Naive B cell (primary cell): ENCODE measurements at regions not wholly inside any gene's neighbourhood (a gene's known extent, or its start where the extent isn't known, plus 50 kb on each side); places are given as distances from the start of the nearest gene placed in this dataset.
"Not testable (repeated sequence)": the region's sequence is repeated elsewhere in the genome, so short reads cannot be mapped to it uniquely, and the experiment has no call there.

ENCODE experiments used
- ATAC-seq, 2 donors: fragments of 150-1000 bp; cut with Tn5 transposase; 2 replicates each; pipeline ENCODE4 v1.10.0; 2021; ENCODE audit warnings: low read depth in 2 of 2, mild to moderate bottlenecking in 2 of 2, moderate library complexity in 2 of 2
- DNase-seq: peaks from one replicate; pipeline ENCODE4 v3.0.0; 2022
- H3K27ac Mint-ChIP-seq, 6 donors: one replicate each; pipeline ENCODE4 v1.8.0; 2020 to 2022; ENCODE audit warnings: mild to moderate bottlenecking in 6 of 6, mixed read lengths in 6 of 6, moderate library complexity in 5 of 6, inconsistent platforms in 2 of 6
- H3K27me3 Mint-ChIP-seq, 3 donors: one replicate each; pipeline ENCODE4 v1.8.0; 2021 to 2022; ENCODE audit warnings: mixed read lengths in 3 of 3, mild to moderate bottlenecking in 1 of 3
- H3K36me3 Mint-ChIP-seq, 2 donors: one replicate each; pipeline ENCODE4 v1.8.0; 2020 to 2022; ENCODE audit warnings: mixed read lengths in 2 of 2, inconsistent platforms in 1 of 2, mild to moderate bottlenecking in 1 of 2
- H3K4me1 Mint-ChIP-seq, 3 donors: one replicate each; pipeline ENCODE4 v1.8.0; 2020 to 2022; ENCODE audit warnings: mixed read lengths in 3 of 3, inconsistent platforms in 1 of 3, mild to moderate bottlenecking in 1 of 3, moderate library complexity in 1 of 3
- H3K4me3 Mint-ChIP-seq, 8 donors: one replicate each; pipeline ENCODE4 v1.8.0; 2020 to 2022; ENCODE audit warnings: mild to moderate bottlenecking in 8 of 8, mixed read lengths in 8 of 8, moderate library complexity in 8 of 8, inconsistent platforms in 2 of 8
- H3K9me3 Mint-ChIP-seq, 7 donors: one replicate each; pipeline ENCODE4 v1.8.0; 2020 to 2022; ENCODE audit warnings: mixed read lengths in 7 of 7, mild to moderate bottlenecking in 5 of 7, inconsistent platforms in 2 of 7, moderate library complexity in 1 of 7

GRCh38 chr22:22369219-22369963, 124.8 kb downstream of the VPREB1 start:
- not testable (repeated sequence) for H3K9me3 Mint-ChIP-seq, H3K27me3 Mint-ChIP-seq, H3K36me3 Mint-ChIP-seq
- Mint-ChIP-seq H3K4me1 (peaks cover 67 to 81% (median 70%) of the 10 kb centered on the region in 3 donors), H3K4me3 (peak overlapping the region; percentile 51 to 91 (median 82)), H3K27ac (peak overlapping the region; percentile 86 to 97 (median 92))
- ATAC-seq = peak; percentile 96
- DNase-seq = peak; percentile 84

- Mint-ChIP-seq H3K36me3 (no peaks in the 10 kb centered on the region), H3K4me3 (peak overlapping the region; percentile 51 to 91 (median 82)), H3K9me3 (no peaks in the 10 kb centered on the region), H3K27ac (peak overlapping the region; percentile 86 to 97 (median 92)), H3K4me1 (peaks cover 66 to 81% (median 67%) of the 10 kb centered on the region in 3 donors), H3K27me3 (no peaks in the 10 kb centered on the region)
- DNase-seq (peak; percentile 21), ATAC-seq (peak; percentile 17 to 29)
Observed at GRCh38 chr22:22369964-22370270, 125.3 kb downstream of the VPREB1 start.

GRCh38 chr22:22371031-22371541, 126.5 kb downstream of the VPREB1 start:
- Mint-ChIP-seq H3K4me1 (peaks cover 69 to 89% (median 70%) of the 10 kb centered on the region in 3 donors), H3K27ac (peak overlapping the region in 4 of 6 donors; percentile 64 to 96 (median 90)), H3K9me3 (no peaks in the 10 kb centered on the region), H3K36me3 (no peaks in the 10 kb centered on the region), H3K27me3 (no peaks in the 10 kb centered on the region), H3K4me3 (peak overlapping the region; percentile 28 to 74 (median 46))
- DNase-seq (no peak), ATAC-seq (no peak)

- ATAC-seq (no peak), DNase-seq (no peak)
- Mint-ChIP-seq H3K36me3 (no peaks in the 10 kb centered on the region), H3K27me3 (no peaks in the 10 kb centered on the region), H3K4me1 (peaks cover 68 to 89% (median 72%) of the 10 kb centered on the region in 3 donors), H3K27ac (peak overlapping the region in 4 of 6 donors; percentile 45 to 93 (median 70)), H3K9me3 (no peaks in the 10 kb centered on the region), H3K4me3 (peak overlapping the region in 2 of 8 donors; percentile 52 to 66)
Observed at GRCh38 chr22:22372086-22372485, 127.5 kb downstream of the VPREB1 start.

GRCh38 chr22:22374163-22374562, 129.6 kb downstream of the VPREB1 start:
- no peaks in the 10 kb centered on the region for H3K36me3 Mint-ChIP-seq
- H3K9me3 Mint-ChIP-seq = no peaks in the 10 kb centered on the region
- H3K27ac Mint-ChIP-seq = peak overlapping the region in 2 of 6 donors; percentile 58 to 78
- H3K4me1 Mint-ChIP-seq = peaks cover 77 to 90% (median 85%) of the 10 kb centered on the region in 3 donors
- H3K4me3 Mint-ChIP-seq = peak overlapping the region in 5 of 8 donors; percentile 9 to 62 (median 44)
- H3K27me3 Mint-ChIP-seq = no peaks in the 10 kb centered on the region
- ATAC-seq = no peak
- no peak for DNase-seq

GRCh38 chr22:22374579-22374978, 130.0 kb downstream of the VPREB1 start:
- Mint-ChIP-seq H3K27me3 (no peaks in the 10 kb centered on the region), H3K4me1 (peaks cover 77 to 89% (median 83%) of the 10 kb centered on the region in 3 donors)

GRCh38 chr22:22375576-22376351, 131.2 kb downstream of the VPREB1 start:
- H3K27ac Mint-ChIP-seq = peak overlapping the region in 5 of 6 donors; percentile 10 to 94 (median 81)
- H3K4me3 Mint-ChIP-seq = peak overlapping the region; percentile 16 to 86 (median 66)

More at GRCh38 chr22:22374579-22374978, 130.0 kb downstream of the VPREB1 start:
- ATAC-seq (no peak), DNase-seq (no peak)
- Mint-ChIP-seq H3K4me3 (peak overlapping the region in 3 of 8 donors; percentile 19 to 86 (median 44)), H3K36me3 (no peaks in the 10 kb centered on the region), H3K9me3 (no peaks in the 10 kb centered on the region), H3K27ac (peak overlapping the region in 1 of 6 donors; percentile 58)

GRCh38 chr22:22376352-22376706, 131.7 kb downstream of the VPREB1 start:
- DNase-seq (no peak), ATAC-seq (peak; percentile 52 to 59)
- peaks cover 81 to 90% (median 85%) of the 10 kb centered on the region in 3 donors for H3K4me1 Mint-ChIP-seq
- no peaks in the 10 kb centered on the region for H3K36me3 Mint-ChIP-seq
- H3K27ac Mint-ChIP-seq = peak overlapping the region in 5 of 6 donors; percentile 10 to 94 (median 81)
- no peaks in the 10 kb centered on the region for H3K9me3 Mint-ChIP-seq
- no peaks in the 10 kb centered on the region for H3K27me3 Mint-ChIP-seq
- peak overlapping the region in 7 of 8 donors; percentile 16 to 86 (median 77) for H3K4me3 Mint-ChIP-seq

More at GRCh38 chr22:22375576-22376351, 131.2 kb downstream of the VPREB1 start:
- H3K27me3 Mint-ChIP-seq = no peaks in the 10 kb centered on the region
- peak; percentile 5 to 27 for ATAC-seq
- no peaks in the 10 kb centered on the region for H3K36me3 Mint-ChIP-seq
- no peaks in the 10 kb centered on the region for H3K9me3 Mint-ChIP-seq
- H3K4me1 Mint-ChIP-seq = peaks cover 80 to 90% (median 85%) of the 10 kb centered on the region in 3 donors
- DNase-seq = no peak

GRCh38 chr22:22376884-22377283, 131.7 kb downstream of the ZNF280B start:
- H3K36me3 Mint-ChIP-seq, DNase-seq, ATAC-seq, H3K27me3 Mint-ChIP-seq, H3K9me3 Mint-ChIP-seq: not testable (repeated sequence)
- peak overlapping the region in 5 of 8 donors; percentile 54 to 86 (median 77) for H3K4me3 Mint-ChIP-seq
- H3K4me1 Mint-ChIP-seq = peaks cover 81 to 90% (median 85%) of the 10 kb centered on the region in 3 donors
- H3K27ac Mint-ChIP-seq = peak overlapping the region in 3 of 6 donors; percentile 70 to 94 (median 91)

GRCh38 chr22:22377335-22377734, 131.2 kb downstream of the ZNF280B start:
- ATAC-seq (no peak), DNase-seq (no peak)
- Mint-ChIP-seq H3K36me3 (no peaks in the 10 kb centered on the region), H3K4me1 (peaks cover 80 to 88% (median 84%) of the 10 kb centered on the region in 3 donors), H3K27ac (peak overlapping the region in 4 of 6 donors; percentile 18 to 94 (median 80)), H3K4me3 (peak overlapping the region in 1 of 8 donors; percentile 53), H3K27me3 (no peaks in the 10 kb centered on the region), H3K9me3 (no peaks in the 10 kb centered on the region)

- H3K27me3 Mint-ChIP-seq = no peaks in the 10 kb centered on the region
- H3K9me3 Mint-ChIP-seq = peaks cover 0 to 2% (median 0%) of the 10 kb centered on the region in 7 donors
- peak overlapping the region in 4 of 8 donors; percentile 38 to 73 (median 68) for H3K4me3 Mint-ChIP-seq
- ATAC-seq = no peak
- DNase-seq = no peak
- H3K4me1 Mint-ChIP-seq = peaks cover 79 to 88% (median 88%) of the 10 kb centered on the region in 3 donors
- H3K27ac Mint-ChIP-seq = peak overlapping the region in 5 of 6 donors; percentile 65 to 96 (median 86)
- no peaks in the 10 kb centered on the region for H3K36me3 Mint-ChIP-seq
Observed at GRCh38 chr22:22378446-22379415, 129.8 kb downstream of the ZNF280B start.
